ENCODE measurements at regions not wholly inside any gene's neighbourhood (a gene's known extent, or its start where the extent isn't known, plus 50 kb on each side); places are given as distances from the start of the nearest gene placed in this dataset.
A peak's percentile ranks its signal among the peaks of the same experiment; 100 is the strongest.

GRCh38 chr2:21422050-21422449 is 298.3 kb downstream of the TDRD15 start:
- no peak overlapping the region for H3K4me3 ChIP-seq (ENCODE audit: low read depth, low read length)
- Mint-ChIP-seq H3K27me3 (ENCODE audit: insufficient read depth, unreplicated experiment) (no peaks in the 10 kb centered on the region), H3K4me1 (ENCODE audit: low read depth, unreplicated experiment) (no peaks in the 10 kb centered on the region), H3K27ac (ENCODE audit: unreplicated experiment) (no peak overlapping the region), H3K9me3 (ENCODE audit: unreplicated experiment) (no peaks in the 10 kb centered on the region), H3K4me3 (ENCODE audit: unreplicated experiment) (no peak overlapping the region), H3K36me3 (ENCODE audit: insufficient read depth, unreplicated experiment) (no peaks in the 10 kb centered on the region)
- TF ChIP-seq CTCF (IDR thresholded peaks at IDR 0.05; ENCODE audit: insufficient read depth in 1 of 2, low read depth in 1 of 2, low read length in 1 of 2, severe bottlenecking in 1 of 2, unreplicated experiment in 1 of 2) = peak; percentile 11 to 52
- intact Hi-C loops (cut with micrococcal nuclease; ENCODE audit: unreplicated experiment) = loop anchor here (2.0 kb wide), 1 partner anchor 49 kb away; no protein-coding TSS in a partner anchor
- no peaks in the 10 kb centered on the region for H3K9me3 ChIP-seq
- peak; percentile 46 to 56 for DNase-seq
- POLR2A ChIA-PET = no interaction called here
- no TSS peak for BruUV-seq (replicated peaks)
- CTCF ChIA-PET = interaction anchor here (0.7 to 1.1 kb wide), 3 partner anchors 29 to 143 kb away, joined by 3 read pairs; no protein-coding TSS in a partner anchor
- no peaks in the 10 kb centered on the region for H3K4me1 ChIP-seq
- no peaks in the 10 kb centered on the region for H3K36me3 ChIP-seq (ENCODE audit: control insufficient read depth, insufficient read depth, low read length)
- H3K27me3 ChIP-seq (replicated peaks; ENCODE audit: control insufficient read depth, insufficient read depth, low read length) = no peaks in the 10 kb centered on the region

- H3K9me3 ChIP-seq = no peaks in the 10 kb centered on the region
- Mint-ChIP-seq H3K4me3 (ENCODE audit: unreplicated experiment) (no peak overlapping the region), H3K27me3 (ENCODE audit: insufficient read depth, unreplicated experiment) (no peaks in the 10 kb centered on the region), H3K9me3 (ENCODE audit: unreplicated experiment) (peaks cover 2% of the 10 kb centered on the region), H3K27ac (ENCODE audit: unreplicated experiment) (no peak overlapping the region), H3K36me3 (ENCODE audit: insufficient read depth, unreplicated experiment) (no peaks in the 10 kb centered on the region), H3K4me1 (ENCODE audit: low read depth, unreplicated experiment) (no peaks in the 10 kb centered on the region)
- no TSS peak for BruUV-seq (replicated peaks)
- no peaks in the 10 kb centered on the region for H3K36me3 ChIP-seq (ENCODE audit: control insufficient read depth, insufficient read depth, low read length)
- no peaks in the 10 kb centered on the region for H3K4me1 ChIP-seq
- DNase-seq = peak in 1 of 2 experiments; percentile 7
- intact Hi-C loops (cut with micrococcal nuclease; ENCODE audit: unreplicated experiment) = loop anchor here (2.0 kb wide), 1 partner anchor 50 kb away; no protein-coding TSS in a partner anchor
- H3K4me3 ChIP-seq (ENCODE audit: low read depth, low read length) = no peak overlapping the region
- ChIA-PET POLR2A (no interaction called here), CTCF (no interaction called here)
- H3K27me3 ChIP-seq (replicated peaks; ENCODE audit: control insufficient read depth, insufficient read depth, low read length) = no peaks in the 10 kb centered on the region
- no peak for TF ChIP-seq CTCF (IDR thresholded peaks at IDR 0.05; ENCODE audit: insufficient read depth in 1 of 2, low read depth in 1 of 2, low read length in 1 of 2, severe bottlenecking in 1 of 2, unreplicated experiment in 1 of 2)
Measured at GRCh38 chr2:21422724-21423522, 299.2 kb downstream of the TDRD15 start.

- intact Hi-C loops (cut with micrococcal nuclease; ENCODE audit: unreplicated experiment) = loop anchor here (2.0 kb wide), 1 partner anchor 51 kb away; no protein-coding TSS in a partner anchor
- Histone ChIP-seq H3K4me1 (no peaks in the 10 kb centered on the region), H3K4me3 (ENCODE audit: low read depth, low read length) (no peak overlapping the region), H3K36me3 (ENCODE audit: control insufficient read depth, insufficient read depth, low read length) (no peaks in the 10 kb centered on the region), H3K9me3 (no peaks in the 10 kb centered on the region), H3K27me3 (replicated peaks; ENCODE audit: control insufficient read depth, insufficient read depth, low read length) (no peaks in the 10 kb centered on the region)
- Mint-ChIP-seq H3K27me3 (ENCODE audit: insufficient read depth, unreplicated experiment) (no peaks in the 10 kb centered on the region), H3K27ac (ENCODE audit: unreplicated experiment) (no peak overlapping the region), H3K4me1 (ENCODE audit: low read depth, unreplicated experiment) (no peaks in the 10 kb centered on the region), H3K36me3 (ENCODE audit: insufficient read depth, unreplicated experiment) (no peaks in the 10 kb centered on the region), H3K4me3 (ENCODE audit: unreplicated experiment) (no peak overlapping the region), H3K9me3 (ENCODE audit: unreplicated experiment) (peaks cover 7% of the 10 kb centered on the region)
- no TSS peak for BruUV-seq (replicated peaks)
- no peak for DNase-seq
- no peak for TF ChIP-seq CTCF (IDR thresholded peaks at IDR 0.05; ENCODE audit: insufficient read depth in 1 of 2, low read depth in 1 of 2, low read length in 1 of 2, severe bottlenecking in 1 of 2, unreplicated experiment in 1 of 2)
- ChIA-PET CTCF (no interaction called here), POLR2A (no interaction called here)
Measured at GRCh38 chr2:21423854-21424253, 300.1 kb downstream of the TDRD15 start.

Data from Caco-2 (cell line).